ENCODE measurements at regions not wholly inside any gene's neighbourhood (a gene's known extent, or its start where the extent isn't known, plus 50 kb on each side); places are given as distances from the start of the nearest gene placed in this dataset.

GRCh38 chr13:22461854-22462490, 718.8 kb upstream of the SGCG start:
- no peak for DNase-seq

- DNase-seq = no peak
These were observed 717.7 kb upstream of the SGCG start for GRCh38 chr13:22463089-22463488.

- DNase-seq = no peak
These were observed 712.7 kb upstream of the SGCG start for GRCh38 chr13:22468045-22468444.

- DNase-seq = no peak
These were observed 712.0 kb upstream of the SGCG start for GRCh38 chr13:22468824-22469223.

- DNase-seq = no peak
These were observed 711.3 kb upstream of the SGCG start for GRCh38 chr13:22469452-22469851.

- DNase-seq = no peak
These were observed 710.7 kb upstream of the SGCG start for GRCh38 chr13:22470075-22470474.

- no peak for DNase-seq
These were observed 698.2 kb upstream of the SGCG start for GRCh38 chr13:22482496-22483000.

- no peak for DNase-seq
These were observed 697.5 kb upstream of the SGCG start for GRCh38 chr13:22483276-22483675.

- no peak for DNase-seq
These were observed 694.3 kb upstream of the SGCG start for GRCh38 chr13:22486490-22486889.

- no peak for DNase-seq
These were observed 692.8 kb upstream of the SGCG start for GRCh38 chr13:22487932-22488331.

GRCh38 chr13:22489771-22490170, 691.0 kb upstream of the SGCG start:
- no peak for DNase-seq

- DNase-seq = no peak
These were observed 685.0 kb upstream of the SGCG start for GRCh38 chr13:22495819-22496218.

GRCh38 chr13:22496803-22497508, 683.8 kb upstream of the SGCG start:
- DNase-seq = no peak

- DNase-seq = no peak
These were observed 682.6 kb upstream of the SGCG start for GRCh38 chr13:22497991-22498780.

- no peak for DNase-seq
These were observed 680.9 kb upstream of the SGCG start for GRCh38 chr13:22499919-22500318.

GRCh38 chr13:22505489-22505888, 675.3 kb upstream of the SGCG start:
- DNase-seq = no peak

GRCh38 chr13:22506096-22506691, 674.6 kb upstream of the SGCG start:
- no peak for DNase-seq

GRCh38 chr13:22517544-22517943, 663.2 kb upstream of the SGCG start:
- DNase-seq = no peak

GRCh38 chr13:22536851-22537250, 643.9 kb upstream of the SGCG start:
- DNase-seq = no peak

- no peak for DNase-seq
These were observed 642.4 kb upstream of the SGCG start for GRCh38 chr13:22538400-22538799.

- no peak for DNase-seq
These were observed 631.7 kb upstream of the SGCG start for GRCh38 chr13:22549126-22549525.

- DNase-seq = no peak
These were observed 619.2 kb upstream of the SGCG start for GRCh38 chr13:22561581-22561980.

- DNase-seq = no peak
These were observed 618.7 kb upstream of the SGCG start for GRCh38 chr13:22562116-22562515.

Data from activated CD4-positive, alpha-beta T cell treated with anti-CD3 and anti-CD28 coated beads for 4 hours (primary cell).